ENCODE measurements at regions not wholly inside any gene's neighbourhood (a gene's known extent, or its start where the extent isn't known, plus 50 kb on each side); places are given as distances from the start of the nearest gene placed in this dataset.
"Not testable (repeated sequence)": the region's sequence is repeated elsewhere in the genome, so short reads cannot be mapped to it uniquely, and the experiment has no call there.

- H3K27ac Mint-ChIP-seq: peak overlapping the region in 1 of 6 donors; percentile 46
- H3K4me3 Mint-ChIP-seq: no peak overlapping the region
- no peaks in the 10 kb centered on the region for H3K36me3 Mint-ChIP-seq
- DNase-seq (no peak), ATAC-seq (ENCODE audit: low read depth in 2 of 2) (no peak)
- peaks cover 11 to 33% (median 30%) of the 10 kb centered on the region in 3 donors for H3K27me3 Mint-ChIP-seq
- peaks cover under 1 to 16% (median 3%) of the 10 kb centered on the region in 3 donors for H3K4me1 Mint-ChIP-seq
- H3K9me3 Mint-ChIP-seq: peaks cover 0 to 3% (median 0%) of the 10 kb centered on the region in 7 donors
These were observed 121.8 kb upstream of the POU3F1 start for GRCh38 chr1:38168365-38168764.

- peaks cover 11 to 38% (median 30%) of the 10 kb centered on the region in 3 donors for H3K27me3 Mint-ChIP-seq
- H3K36me3 Mint-ChIP-seq: no peaks in the 10 kb centered on the region
- no peak overlapping the region for H3K27ac Mint-ChIP-seq
- peaks cover 0 to 3% (median 0%) of the 10 kb centered on the region in 7 donors for H3K9me3 Mint-ChIP-seq
- H3K4me3 Mint-ChIP-seq: no peak overlapping the region
- ATAC-seq (ENCODE audit: low read depth in 2 of 2) (no peak), DNase-seq (no peak)
- H3K4me1 Mint-ChIP-seq: peaks cover 0 to 3% (median 0%) of the 10 kb centered on the region in 3 donors
These were observed 119.9 kb upstream of the POU3F1 start for GRCh38 chr1:38166461-38166860.

GRCh38 chr1:38153778-38154470 lies 107.3 kb upstream of the POU3F1 start:
- H3K4me3 Mint-ChIP-seq: no peak overlapping the region
- peak overlapping the region in 1 of 6 donors; percentile 88 for H3K27ac Mint-ChIP-seq
- peaks cover 13 to 27% (median 21%) of the 10 kb centered on the region in 3 donors for H3K4me1 Mint-ChIP-seq
- ATAC-seq (ENCODE audit: low read depth in 2 of 2): no peak
- peaks cover 0 to 10% (median 6%) of the 10 kb centered on the region in 7 donors for H3K9me3 Mint-ChIP-seq
- H3K36me3 Mint-ChIP-seq: peaks cover 0 to 7% of the 10 kb centered on the region in 2 donors
- H3K27me3 Mint-ChIP-seq: peaks cover 0 to 18% (median 10%) of the 10 kb centered on the region in 3 donors
- no peak for DNase-seq

GRCh38 chr1:38153066-38153777 lies 106.6 kb upstream of the POU3F1 start:
- ATAC-seq (ENCODE audit: low read depth in 2 of 2) (no peak), DNase-seq (no peak)
- H3K9me3 Mint-ChIP-seq: peaks cover 0 to 10% (median 6%) of the 10 kb centered on the region in 7 donors
- peaks cover 0 to 7% of the 10 kb centered on the region in 2 donors for H3K36me3 Mint-ChIP-seq
- H3K4me3 Mint-ChIP-seq: no peak overlapping the region
- H3K27me3 Mint-ChIP-seq: peaks cover 0 to 14% (median 7%) of the 10 kb centered on the region in 3 donors
- H3K27ac Mint-ChIP-seq: no peak overlapping the region
- H3K4me1 Mint-ChIP-seq: peaks cover 13 to 27% (median 21%) of the 10 kb centered on the region in 3 donors

- DNase-seq (no peak), ATAC-seq (ENCODE audit: low read depth in 2 of 2) (peak; percentile 27 to 39)
- Mint-ChIP-seq H3K9me3 (peaks cover 0 to 10% (median 6%) of the 10 kb centered on the region in 7 donors), H3K27me3 (peaks cover 0 to 11% (median 4%) of the 10 kb centered on the region in 3 donors), H3K27ac (no peak overlapping the region), H3K4me1 (peaks cover 13 to 27% (median 21%) of the 10 kb centered on the region in 3 donors), H3K4me3 (no peak overlapping the region), H3K36me3 (peaks cover 0 to 7% of the 10 kb centered on the region in 2 donors)
These were observed 105.9 kb upstream of the POU3F1 start for GRCh38 chr1:38152351-38153065.

- H3K36me3 Mint-ChIP-seq: peaks cover 0 to 7% of the 10 kb centered on the region in 2 donors
- no peak for ATAC-seq (ENCODE audit: low read depth in 2 of 2)
- no peak overlapping the region for H3K4me3 Mint-ChIP-seq
- peaks cover 13 to 27% (median 21%) of the 10 kb centered on the region in 3 donors for H3K4me1 Mint-ChIP-seq
- DNase-seq: no peak
- H3K9me3 Mint-ChIP-seq: peaks cover 0 to 14% (median 9%) of the 10 kb centered on the region in 7 donors
- peak overlapping the region in 1 of 6 donors; percentile 78 for H3K27ac Mint-ChIP-seq
- peaks cover 0 to 11% (median 4%) of the 10 kb centered on the region in 3 donors for H3K27me3 Mint-ChIP-seq
These were observed 104.8 kb upstream of the POU3F1 start for GRCh38 chr1:38151399-38151798.

GRCh38 chr1:38146079-38146478 lies 99.5 kb upstream of the POU3F1 start:
- H3K27me3 Mint-ChIP-seq: peaks cover 21 to 44% (median 40%) of the 10 kb centered on the region in 3 donors
- H3K9me3 Mint-ChIP-seq: peaks cover 9 to 20% (median 13%) of the 10 kb centered on the region in 7 donors
- not testable (repeated sequence) for ATAC-seq (ENCODE audit: low read depth in 2 of 2); H3K4me3 Mint-ChIP-seq; H3K4me1 Mint-ChIP-seq; H3K27ac Mint-ChIP-seq; DNase-seq
- H3K36me3 Mint-ChIP-seq: peaks cover 0 to 14% of the 10 kb centered on the region in 2 donors

DNA sequence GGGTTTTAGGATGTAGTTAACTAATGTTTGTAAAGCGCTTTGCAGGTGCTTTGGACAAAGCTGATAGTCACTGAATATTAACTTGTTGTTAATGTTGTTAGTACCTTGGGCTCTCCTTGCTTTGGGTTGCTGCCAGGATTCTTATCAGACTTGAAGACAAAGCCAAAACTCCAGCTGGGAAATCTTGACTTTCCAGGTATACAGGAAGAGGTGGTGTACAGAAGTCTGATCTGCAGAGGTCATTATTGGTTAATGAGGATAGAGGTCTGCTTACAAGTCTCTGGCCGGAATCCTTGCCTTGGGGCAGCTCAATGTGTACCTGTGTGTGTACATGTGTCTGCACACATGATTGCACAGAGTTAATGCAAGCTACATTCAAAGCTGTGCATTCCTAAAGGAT lies 96.0 kb upstream of the POU3F1 start:
- peaks cover 0 to 14% of the 10 kb centered on the region in 2 donors for H3K36me3 Mint-ChIP-seq
- H3K27ac Mint-ChIP-seq: no peak overlapping the region
- H3K9me3 Mint-ChIP-seq: peaks cover 9 to 20% (median 13%) of the 10 kb centered on the region in 7 donors
- no peaks in the 10 kb centered on the region for H3K4me1 Mint-ChIP-seq
- H3K27me3 Mint-ChIP-seq: peaks cover 36 to 76% (median 71%) of the 10 kb centered on the region in 3 donors
- ATAC-seq (ENCODE audit: low read depth in 2 of 2) (no peak), DNase-seq (no peak)
- no peak overlapping the region for H3K4me3 Mint-ChIP-seq

DNA sequence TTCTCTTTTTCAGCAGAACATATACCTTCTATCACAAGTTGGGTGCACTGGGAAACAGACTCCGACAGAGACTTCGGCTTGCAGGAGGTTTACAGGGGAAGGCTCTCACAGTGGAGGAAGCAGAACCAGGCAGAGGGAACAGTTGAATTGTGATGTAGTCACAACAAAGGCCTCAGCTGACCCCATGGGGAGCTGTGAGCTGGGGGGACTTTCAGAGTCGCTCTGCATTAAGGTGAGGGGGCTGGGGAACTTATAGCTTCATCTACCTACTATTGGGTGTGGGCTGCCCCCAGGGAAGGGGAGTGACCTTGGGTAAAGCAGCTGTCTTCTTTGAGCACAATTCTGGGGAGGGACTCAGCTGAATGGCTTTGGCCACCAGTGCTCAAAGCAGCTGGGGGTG lies 94.9 kb upstream of the POU3F1 start:
- Mint-ChIP-seq H3K4me1 (no peaks in the 10 kb centered on the region), H3K27me3 (peaks cover 42 to 87% (median 82%) of the 10 kb centered on the region in 3 donors), H3K27ac (peak overlapping the region in 1 of 6 donors; percentile 26), H3K9me3 (peaks cover 9 to 17% (median 11%) of the 10 kb centered on the region in 7 donors), H3K36me3 (peaks cover 0 to 14% of the 10 kb centered on the region in 2 donors), H3K4me3 (no peak overlapping the region)
- DNase-seq: no peak
- no peak for ATAC-seq (ENCODE audit: low read depth in 2 of 2)

GRCh38 chr1:38139738-38140487 lies 93.3 kb upstream of the POU3F1 start:
- Mint-ChIP-seq H3K27ac (peak overlapping the region in 1 of 6 donors; percentile 61), H3K27me3 (peaks cover 51 to 90% (median 90%) of the 10 kb centered on the region in 3 donors), H3K36me3 (peaks cover 0 to under 1% of the 10 kb centered on the region in 2 donors), H3K4me1 (no peaks in the 10 kb centered on the region), H3K9me3 (peaks cover 0 to 3% (median 0%) of the 10 kb centered on the region in 7 donors), H3K4me3 (no peak overlapping the region)
- DNase-seq (no peak), ATAC-seq (ENCODE audit: low read depth in 2 of 2) (no peak)

- peaks cover 0 to 1% (median 0%) of the 10 kb centered on the region in 7 donors for H3K9me3 Mint-ChIP-seq
- no peaks in the 10 kb centered on the region for H3K36me3 Mint-ChIP-seq
- H3K4me3 Mint-ChIP-seq: no peak overlapping the region
- H3K4me1 Mint-ChIP-seq: peaks cover 0 to 4% (median 0%) of the 10 kb centered on the region in 3 donors
- peaks cover 57 to 96% (median 92%) of the 10 kb centered on the region in 3 donors for H3K27me3 Mint-ChIP-seq
- ATAC-seq (ENCODE audit: low read depth in 2 of 2) (no peak), DNase-seq (no peak)
- H3K27ac Mint-ChIP-seq: no peak overlapping the region
These were observed 92.1 kb upstream of the POU3F1 start for GRCh38 chr1:38138498-38139233.

GRCh38 chr1:38137164-38137563 lies 90.6 kb upstream of the POU3F1 start:
- ATAC-seq (ENCODE audit: low read depth in 2 of 2): no peak

More at GRCh38 chr1:38137164-38137563, 90.6 kb upstream of the POU3F1 start:
- Mint-ChIP-seq H3K36me3 (no peaks in the 10 kb centered on the region), H3K4me3 (no peak overlapping the region), H3K27me3 (peaks cover 48 to 96% (median 88%) of the 10 kb centered on the region in 3 donors), H3K4me1 (peaks cover 0 to 4% (median 0%) of the 10 kb centered on the region in 3 donors), H3K27ac (no peak overlapping the region), H3K9me3 (peaks cover 0 to 1% (median 0%) of the 10 kb centered on the region in 7 donors)
- no peak for DNase-seq

Measured in naive B cell (primary cell).